ENCODE measurements at regions not wholly inside any gene's neighbourhood (a gene's known extent, or its start where the extent isn't known, plus 50 kb on each side); places are given as distances from the start of the nearest gene placed in this dataset.

- Mint-ChIP-seq H3K36me3 (peaks cover 2% of the 10 kb centered on the region), H3K4me1 (peaks cover 15% of the 10 kb centered on the region), H3K27ac (no peak overlapping the region), H3K27me3 (ENCODE audit: insufficient read depth, low read depth) (peaks cover 9% of the 10 kb centered on the region), H3K9me3 (peaks cover 21% of the 10 kb centered on the region), H3K4me3 (no peak overlapping the region)
- TF ChIP-seq CTCF (IDR thresholded peaks at IDR 0.05), result no peak
- no peak for TF ChIP-seq EZH2phosphoT487 (IDR thresholded peaks at IDR 0.05)
- TF ChIP-seq EZH2 (IDR thresholded peaks at IDR 0.05), result no peak
- H3K79me2 ChIP-seq (ENCODE audit: low read depth), result no peaks in the 10 kb centered on the region
- no peaks in the 10 kb centered on the region for H3F3A ChIP-seq (ENCODE audit: low read depth)
- no peak for DNase-seq (ENCODE audit: low spot score)
- H4K20me1 ChIP-seq (ENCODE audit: low read depth), result no peaks in the 10 kb centered on the region
- no peaks in the 10 kb centered on the region for H3K36me3 ChIP-seq
- no peak overlapping the region for H3K4me3 ChIP-seq
- H2AFZ ChIP-seq (replicated peaks), result no peak overlapping the region
- peaks cover 6% of the 10 kb centered on the region for H3K9me3 ChIP-seq (ENCODE audit: low read depth)
- H3K9ac ChIP-seq, result no peak overlapping the region
- no peaks in the 10 kb centered on the region for H3K27me3 ChIP-seq
- H3K4me1 ChIP-seq, result peaks cover 3% of the 10 kb centered on the region
- H3K27ac ChIP-seq, result no peak overlapping the region
- no peak overlapping the region for H3K4me2 ChIP-seq
These were observed 280.1 kb downstream of the NPHP4 start for GRCh38 chr1:5711956-5712645.

- H3K27ac Mint-ChIP-seq, result no peak overlapping the region
- no peak for TF ChIP-seq CTCF (IDR thresholded peaks at IDR 0.05)
- TF ChIP-seq EZH2 (IDR thresholded peaks at IDR 0.05), result no peak
- no peaks in the 10 kb centered on the region for H3K27me3 ChIP-seq
- H3K27ac ChIP-seq, result no peak overlapping the region
- no peak overlapping the region for H2AFZ ChIP-seq (replicated peaks)
- peaks cover 7% of the 10 kb centered on the region for H3K4me1 Mint-ChIP-seq
- no peak overlapping the region for H3K9ac ChIP-seq
- no peak overlapping the region for H3K4me3 Mint-ChIP-seq
- no peak overlapping the region for H3K4me3 ChIP-seq
- no peaks in the 10 kb centered on the region for H3K36me3 ChIP-seq
- no peaks in the 10 kb centered on the region for H3K79me2 ChIP-seq (ENCODE audit: low read depth)
- H3K9me3 Mint-ChIP-seq, result peaks cover 17% of the 10 kb centered on the region
- H3F3A ChIP-seq (ENCODE audit: low read depth), result no peaks in the 10 kb centered on the region
- DNase-seq (ENCODE audit: low spot score), result no peak
- no peak overlapping the region for H3K4me2 ChIP-seq
- H3K4me1 ChIP-seq, result no peaks in the 10 kb centered on the region
- H4K20me1 ChIP-seq (ENCODE audit: low read depth), result no peaks in the 10 kb centered on the region
- peaks cover 6% of the 10 kb centered on the region for H3K9me3 ChIP-seq (ENCODE audit: low read depth)
- peaks cover 2% of the 10 kb centered on the region for H3K36me3 Mint-ChIP-seq
- peaks cover 7% of the 10 kb centered on the region for H3K27me3 Mint-ChIP-seq (ENCODE audit: insufficient read depth, low read depth)
These were observed 281.1 kb downstream of the NPHP4 start for GRCh38 chr1:5711079-5711478.

- Histone ChIP-seq H4K20me1 (ENCODE audit: low read depth) (no peaks in the 10 kb centered on the region), H3K36me3 (no peaks in the 10 kb centered on the region), H3F3A (ENCODE audit: low read depth) (no peaks in the 10 kb centered on the region), H3K4me1 (no peaks in the 10 kb centered on the region), H3K4me2 (no peak overlapping the region), H3K79me2 (ENCODE audit: low read depth) (no peaks in the 10 kb centered on the region), H3K27me3 (no peaks in the 10 kb centered on the region), H2AFZ (replicated peaks) (no peak overlapping the region), H3K9ac (no peak overlapping the region), H3K4me3 (no peak overlapping the region), H3K27ac (no peak overlapping the region), H3K9me3 (ENCODE audit: low read depth) (no peaks in the 10 kb centered on the region)
- TF ChIP-seq CTCF (IDR thresholded peaks at IDR 0.05) (no peak), EZH2phosphoT487 (IDR thresholded peaks at IDR 0.05) (no peak), EZH2 (IDR thresholded peaks at IDR 0.05) (no peak)
- H3K36me3 Mint-ChIP-seq, result peaks cover 2% of the 10 kb centered on the region
- H3K4me1 Mint-ChIP-seq, result peaks cover 8% of the 10 kb centered on the region
- no peak for DNase-seq (ENCODE audit: low spot score)
- no peak overlapping the region for H3K4me3 Mint-ChIP-seq
- peaks cover 5% of the 10 kb centered on the region for H3K27me3 Mint-ChIP-seq (ENCODE audit: insufficient read depth, low read depth)
- no peak overlapping the region for H3K27ac Mint-ChIP-seq
- H3K9me3 Mint-ChIP-seq, result peaks cover 11% of the 10 kb centered on the region
These were observed 282.2 kb downstream of the NPHP4 start for GRCh38 chr1:5709976-5710375.

Measured in neural progenitor cell (in vitro differentiated cells).